ENCODE measurements at regions not wholly inside any gene's neighbourhood (a gene's known extent, or its start where the extent isn't known, plus 50 kb on each side); places are given as distances from the start of the nearest gene placed in this dataset.

DNA sequence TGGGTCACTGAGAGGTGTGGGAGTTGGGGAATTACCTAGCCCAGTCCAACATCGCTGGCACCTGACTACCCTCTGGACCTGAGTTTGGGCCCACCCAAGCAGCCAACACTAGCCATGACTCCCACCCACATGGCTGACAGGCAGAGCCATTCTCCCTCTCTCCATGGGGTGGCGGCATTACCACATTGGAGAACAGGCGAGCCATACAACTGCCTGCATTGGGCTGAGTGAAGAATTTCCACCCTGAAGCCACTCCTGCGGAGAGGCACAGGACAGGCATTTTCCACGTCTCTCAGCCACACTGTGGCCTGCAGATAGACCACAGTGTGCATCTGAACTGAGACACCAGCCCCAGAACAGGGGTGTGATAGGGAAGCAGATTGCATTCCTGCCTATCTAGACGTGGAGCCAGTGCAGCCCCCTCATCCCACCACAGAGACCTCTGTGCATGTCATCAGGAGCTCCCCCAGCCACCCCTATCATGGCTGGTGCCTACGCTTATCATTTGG, 58.2 kb upstream of the ANTXRL start:
- Histone ChIP-seq H3K4me3 (no peak overlapping the region), H3K27me3 (no peaks in the 10 kb centered on the region), H3K36me3 (no peaks in the 10 kb centered on the region), H3K4me1 (no peaks in the 10 kb centered on the region), H3K9me3 (no peaks in the 10 kb centered on the region), H3K27ac (no peak overlapping the region)
- peak; percentile 77 for DNase-seq
- TF ChIP-seq, protein P1, sequence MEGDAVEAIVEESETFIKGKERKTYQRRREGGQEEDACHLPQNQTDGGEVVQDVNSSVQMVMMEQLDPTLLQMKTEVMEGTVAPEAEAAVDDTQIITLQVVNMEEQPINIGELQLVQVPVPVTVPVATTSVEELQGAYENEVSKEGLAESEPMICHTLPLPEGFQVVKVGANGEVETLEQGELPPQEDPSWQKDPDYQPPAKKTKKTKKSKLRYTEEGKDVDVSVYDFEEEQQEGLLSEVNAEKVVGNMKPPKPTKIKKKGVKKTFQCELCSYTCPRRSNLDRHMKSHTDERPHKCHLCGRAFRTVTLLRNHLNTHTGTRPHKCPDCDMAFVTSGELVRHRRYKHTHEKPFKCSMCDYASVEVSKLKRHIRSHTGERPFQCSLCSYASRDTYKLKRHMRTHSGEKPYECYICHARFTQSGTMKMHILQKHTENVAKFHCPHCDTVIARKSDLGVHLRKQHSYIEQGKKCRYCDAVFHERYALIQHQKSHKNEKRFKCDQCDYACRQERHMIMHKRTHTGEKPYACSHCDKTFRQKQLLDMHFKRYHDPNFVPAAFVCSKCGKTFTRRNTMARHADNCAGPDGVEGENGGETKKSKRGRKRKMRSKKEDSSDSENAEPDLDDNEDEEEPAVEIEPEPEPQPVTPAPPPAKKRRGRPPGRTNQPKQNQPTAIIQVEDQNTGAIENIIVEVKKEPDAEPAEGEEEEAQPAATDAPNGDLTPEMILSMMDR (IDR thresholded peaks at IDR 0.05) = peak; percentile 86
- intact Hi-C loops (cut with DNase I) = no loop called here
- peak; percentile 95 for ATAC-seq

DNA sequence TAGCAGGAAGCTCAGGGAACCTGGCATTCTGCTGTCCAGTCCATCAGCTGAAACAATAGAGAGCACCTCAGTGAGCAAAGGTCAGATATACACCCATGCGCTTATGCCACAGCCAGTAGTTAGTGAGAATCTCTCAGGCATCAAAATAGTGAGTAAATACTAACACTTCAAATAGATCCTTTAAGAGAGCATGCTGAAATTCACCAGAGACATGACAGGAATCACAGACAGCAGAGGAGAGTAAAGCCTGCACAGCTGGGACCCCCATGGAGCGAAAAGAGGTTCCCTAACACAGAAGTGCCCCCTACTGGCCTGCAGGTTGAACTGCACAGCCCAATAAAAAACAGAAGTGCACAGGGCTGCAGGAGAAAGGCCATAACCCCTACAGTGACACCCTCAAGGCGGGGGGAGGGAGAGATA, 57.6 kb upstream of the ANTXRL start:
- TF ChIP-seq, protein P1 (IDR thresholded peaks at IDR 0.05) = peak; percentile 61
- intact Hi-C loops (cut with DNase I) = no loop called here
- Histone ChIP-seq H3K9me3 (no peaks in the 10 kb centered on the region), H3K4me3 (no peak overlapping the region), H3K27ac (no peak overlapping the region), H3K36me3 (no peaks in the 10 kb centered on the region), H3K4me1 (no peaks in the 10 kb centered on the region), H3K27me3 (no peaks in the 10 kb centered on the region)
- DNase-seq (peak; percentile 34), ATAC-seq (peak; percentile 59)

GRCh38 chr10:46230615-46231014, 56.2 kb upstream of the ANTXRL start:
- TF ChIP-seq, protein P1 (IDR thresholded peaks at IDR 0.05) = no peak
- Histone ChIP-seq H3K27ac (no peak overlapping the region), H3K4me3 (no peak overlapping the region), H3K36me3 (no peaks in the 10 kb centered on the region), H3K27me3 (no peaks in the 10 kb centered on the region), H3K9me3 (no peaks in the 10 kb centered on the region), H3K4me1 (no peaks in the 10 kb centered on the region)
- ATAC-seq (no peak), DNase-seq (no peak)
- intact Hi-C loops (cut with DNase I) = no loop called here

GRCh38 chr10:46231087-46231486, 55.7 kb upstream of the ANTXRL start:
- TF ChIP-seq, protein P1 (IDR thresholded peaks at IDR 0.05) = no peak
- Histone ChIP-seq H3K36me3 (no peaks in the 10 kb centered on the region), H3K27me3 (no peaks in the 10 kb centered on the region), H3K4me1 (no peaks in the 10 kb centered on the region), H3K27ac (no peak overlapping the region), H3K9me3 (no peaks in the 10 kb centered on the region), H3K4me3 (no peak overlapping the region)
- intact Hi-C loops (cut with DNase I) = no loop called here
- DNase-seq = peak; percentile 27
- no peak for ATAC-seq

DNA sequence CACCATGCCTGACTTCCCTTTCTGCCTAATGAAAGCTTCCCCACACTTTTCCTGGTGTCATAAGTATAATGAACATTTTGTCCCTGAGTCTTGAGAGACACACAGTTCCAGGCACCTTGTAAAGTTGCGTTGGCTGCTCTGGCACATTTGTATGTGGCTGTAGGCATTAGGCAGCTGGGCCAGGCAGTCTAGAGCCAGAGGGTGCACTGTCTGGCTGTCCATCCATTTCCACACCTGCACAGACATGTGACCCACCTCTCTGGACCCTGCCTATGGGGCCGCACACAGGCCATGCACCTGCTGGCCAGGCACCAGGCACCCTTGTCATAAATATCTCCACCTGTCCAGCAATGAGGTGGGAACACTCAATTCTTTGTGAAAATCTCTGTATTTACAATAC, 54.7 kb upstream of the ANTXRL start:
- Histone ChIP-seq H3K36me3 (no peaks in the 10 kb centered on the region), H3K27ac (no peak overlapping the region), H3K9me3 (no peaks in the 10 kb centered on the region), H3K4me3 (no peak overlapping the region), H3K27me3 (no peaks in the 10 kb centered on the region), H3K4me1 (no peaks in the 10 kb centered on the region)
- no peak for ATAC-seq
- intact Hi-C loops (cut with DNase I) = no loop called here
- TF ChIP-seq, protein P1 (IDR thresholded peaks at IDR 0.05) = no peak
- DNase-seq = peak; percentile 31

DNA sequence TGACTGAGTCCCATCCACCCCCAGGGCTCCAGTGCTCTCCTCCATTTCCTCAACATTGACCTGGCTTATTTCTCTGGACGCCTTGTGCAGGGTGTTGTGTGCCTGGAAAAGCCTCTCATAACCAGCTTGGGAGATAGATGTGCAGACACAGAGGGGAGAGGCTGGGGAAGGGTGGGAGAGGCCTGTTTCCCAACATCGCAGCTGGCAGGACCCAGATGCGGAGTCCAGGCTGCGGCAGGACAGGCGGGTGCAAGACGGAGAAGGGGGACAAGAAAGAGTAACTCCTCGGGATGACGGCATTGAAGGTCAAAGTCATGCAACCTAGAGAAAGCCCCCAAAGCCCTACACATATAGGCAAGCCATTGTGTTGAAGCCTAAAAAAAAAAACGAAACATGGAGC, 54.1 kb upstream of the ANTXRL start:
- TF ChIP-seq, protein P1 (IDR thresholded peaks at IDR 0.05) = no peak
- H3K9me3 ChIP-seq = no peaks in the 10 kb centered on the region
- H3K4me3 ChIP-seq = no peak overlapping the region
- H3K27me3 ChIP-seq = no peaks in the 10 kb centered on the region
- ATAC-seq (no peak), DNase-seq (peak; percentile 15)
- no peaks in the 10 kb centered on the region for H3K4me1 ChIP-seq
- intact Hi-C loops (cut with DNase I) = no loop called here
- H3K36me3 ChIP-seq = no peaks in the 10 kb centered on the region
- H3K27ac ChIP-seq = no peak overlapping the region

Data from upper lobe of right lung (tissue), 1 donor.